Mucosa of rectum (tissue), 2 donors: ENCODE measurements at regions not wholly inside any gene's neighbourhood (a gene's known extent, or its start where the extent isn't known, plus 50 kb on each side); places are given as distances from the start of the nearest gene placed in this dataset.
"Not testable (repeated sequence)": the region's sequence is repeated elsewhere in the genome, so short reads cannot be mapped to it uniquely, and the experiment has no call there.

Experiments used
- H3K27ac ChIP-seq, 2 donors: one replicate each; pipeline ENCODE4 v1.7.0; 2013; ENCODE audit warnings: inconsistent platforms in 2 of 2, low read depth in 2 of 2, low read length in 2 of 2
- H3K27me3 ChIP-seq, 2 donors: one replicate each; pipeline ENCODE4 v1.7.0; 2013; ENCODE audit warnings: low read length in 2 of 2; ENCODE audit not compliant: control insufficient read depth in 2 of 2, insufficient read depth in 2 of 2
- H3K36me3 ChIP-seq, 2 donors: one replicate each; pipeline ENCODE4 v1.7.0; 2013; ENCODE audit warnings: low read length in 2 of 2; ENCODE audit not compliant: control insufficient read depth in 2 of 2, insufficient read depth in 2 of 2
- H3K4me1 ChIP-seq, 2 donors: one replicate each; pipeline ENCODE4 v1.7.0; 2013; ENCODE audit warnings: low read length in 2 of 2, mild to moderate bottlenecking in 1 of 2; ENCODE audit not compliant: control insufficient read depth in 2 of 2, insufficient read depth in 2 of 2
- H3K4me3 ChIP-seq, 2 donors: one replicate each; pipeline ENCODE4 v1.7.0; 2013; ENCODE audit warnings: low read length in 2 of 2
- H3K9ac ChIP-seq, 2 donors: one replicate each; pipeline ENCODE4 v1.7.0; 2013; ENCODE audit warnings: low read length in 2 of 2, low read depth in 1 of 2, mild to moderate bottlenecking in 1 of 2
- H3K9me3 ChIP-seq, 2 donors: one replicate each; pipeline ENCODE4 v1.7.0; 2013; ENCODE audit warnings: low read length in 2 of 2; ENCODE audit not compliant: control insufficient read depth in 2 of 2
- donor health status: healthy.
- donor health status: Normal muscosa, but diverticular disease.

GRCh38 chr19:27718234-27718633, 1494.7 kb downstream of the UQCRFS1 start:
- no peak overlapping the region for H3K4me3 ChIP-seq
- H3K9ac ChIP-seq = no peak overlapping the region
- no peaks in the 10 kb centered on the region for H3K36me3 ChIP-seq
- no peaks in the 10 kb centered on the region for H3K4me1 ChIP-seq
- H3K9me3 ChIP-seq = no peaks in the 10 kb centered on the region
- no peak overlapping the region for H3K27ac ChIP-seq
- H3K27me3 ChIP-seq = no peaks in the 10 kb centered on the region

DNA sequence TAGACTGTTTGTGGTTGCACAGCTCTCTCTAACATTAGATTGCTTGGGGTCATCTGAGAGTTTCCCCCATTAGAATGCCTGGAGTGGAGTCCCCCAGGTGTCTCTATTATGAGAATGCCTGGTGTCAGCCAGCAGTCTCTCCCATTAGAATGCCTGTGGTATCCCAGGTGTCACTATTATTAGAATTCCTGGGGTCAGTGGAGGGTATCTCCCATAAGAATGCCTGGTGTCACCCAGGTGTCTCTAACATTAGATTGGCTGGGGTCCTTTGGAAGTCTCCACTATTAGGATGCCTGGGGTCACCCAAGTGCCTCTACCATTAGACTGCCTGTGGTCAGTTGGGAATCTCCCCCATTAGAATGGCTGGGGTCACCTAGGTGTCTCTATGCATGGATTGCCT, 1495.1 kb downstream of the UQCRFS1 start:
- Histone ChIP-seq H3K9me3 (no peaks in the 10 kb centered on the region), H3K27ac (no peak overlapping the region), H3K36me3 (no peaks in the 10 kb centered on the region), H3K4me3 (no peak overlapping the region), H3K27me3 (no peaks in the 10 kb centered on the region), H3K4me1 (no peaks in the 10 kb centered on the region), H3K9ac (no peak overlapping the region)

GRCh38 chr19:27716922-27717321, 1496.0 kb downstream of the UQCRFS1 start:
- H3K27me3 ChIP-seq = no peaks in the 10 kb centered on the region
- H3K9me3 ChIP-seq = no peaks in the 10 kb centered on the region
- no peak overlapping the region for H3K4me3 ChIP-seq
- no peak overlapping the region for H3K27ac ChIP-seq
- no peaks in the 10 kb centered on the region for H3K36me3 ChIP-seq
- no peak overlapping the region for H3K9ac ChIP-seq
- H3K4me1 ChIP-seq = no peaks in the 10 kb centered on the region

- Histone ChIP-seq H3K4me3 (no peak overlapping the region), H3K9me3 (no peaks in the 10 kb centered on the region), H3K4me1 (no peaks in the 10 kb centered on the region), H3K36me3 (no peaks in the 10 kb centered on the region), H3K9ac (no peak overlapping the region), H3K27me3 (no peaks in the 10 kb centered on the region), H3K27ac (no peak overlapping the region)
Measured at GRCh38 chr19:27714857-27715256, 1498.1 kb downstream of the UQCRFS1 start.

DNA sequence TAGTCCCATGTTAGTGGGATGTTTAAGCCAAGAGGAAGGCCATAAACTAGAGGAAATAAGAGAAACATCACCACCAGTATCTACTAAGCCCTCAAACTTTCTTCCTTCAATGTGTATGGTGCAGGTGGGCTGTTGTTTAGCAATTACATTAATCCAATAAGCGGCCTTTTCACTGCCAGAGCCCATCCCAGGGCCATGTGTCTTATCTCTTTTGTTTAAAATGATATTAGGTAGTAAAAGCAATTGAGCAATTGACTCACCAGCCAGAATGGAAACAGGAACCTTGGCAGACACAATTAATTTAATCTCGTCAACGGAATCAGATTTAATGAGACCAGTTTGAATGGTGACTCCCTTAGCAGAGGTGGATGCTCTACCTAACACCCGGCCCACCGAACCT, 1503.5 kb downstream of the UQCRFS1 start:
- no peaks in the 10 kb centered on the region for H3K9me3 ChIP-seq
- no peak overlapping the region for H3K4me3 ChIP-seq
- H3K27ac ChIP-seq = no peak overlapping the region
- no peaks in the 10 kb centered on the region for H3K4me1 ChIP-seq
- H3K9ac ChIP-seq = no peak overlapping the region
- no peaks in the 10 kb centered on the region for H3K36me3 ChIP-seq
- no peaks in the 10 kb centered on the region for H3K27me3 ChIP-seq

DNA sequence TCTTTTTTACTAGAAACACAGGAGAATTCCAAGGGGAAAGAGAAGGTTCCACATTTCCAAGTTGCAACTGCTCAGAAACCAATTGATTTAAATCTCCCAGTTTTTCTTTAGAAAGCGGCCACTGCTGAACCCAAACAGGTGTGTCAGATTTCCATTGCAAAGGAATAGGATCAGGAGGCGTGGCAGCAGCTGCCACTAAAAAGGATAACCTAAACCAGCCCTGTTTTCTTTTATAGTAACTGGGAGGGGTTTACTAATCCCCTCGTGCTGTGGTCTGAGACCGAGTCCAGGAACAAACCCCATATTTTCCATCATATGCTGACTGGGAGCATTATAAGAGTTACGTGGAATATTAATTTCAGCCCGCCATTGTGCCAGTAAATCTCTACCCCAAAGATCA, 1504.0 kb downstream of the UQCRFS1 start:
- H3K4me3 ChIP-seq, H3K9me3 ChIP-seq, H3K4me1 ChIP-seq, H3K9ac ChIP-seq, H3K36me3 ChIP-seq, H3K27ac ChIP-seq, H3K27me3 ChIP-seq: not testable (repeated sequence)

- H3K9ac ChIP-seq, H3K4me3 ChIP-seq, H3K36me3 ChIP-seq, H3K9me3 ChIP-seq, H3K4me1 ChIP-seq, H3K27me3 ChIP-seq, H3K27ac ChIP-seq: not testable (repeated sequence)
Measured at GRCh38 chr19:27707026-27707425, 1505.9 kb downstream of the UQCRFS1 start.

GRCh38 chr19:27705896-27706295, 1507.1 kb downstream of the UQCRFS1 start:
- Histone ChIP-seq H3K9me3 (no peaks in the 10 kb centered on the region), H3K27me3 (no peaks in the 10 kb centered on the region), H3K9ac (no peak overlapping the region), H3K4me1 (no peaks in the 10 kb centered on the region), H3K36me3 (no peaks in the 10 kb centered on the region), H3K4me3 (no peak overlapping the region), H3K27ac (no peak overlapping the region)

- Histone ChIP-seq H3K27ac (no peak overlapping the region), H3K9ac (no peak overlapping the region), H3K9me3 (peaks cover 0 to 2% of the 10 kb centered on the region in 2 donors), H3K36me3 (no peaks in the 10 kb centered on the region), H3K4me3 (no peak overlapping the region), H3K27me3 (no peaks in the 10 kb centered on the region), H3K4me1 (no peaks in the 10 kb centered on the region)
Measured at GRCh38 chr19:27694361-27695055, 1518.4 kb downstream of the UQCRFS1 start.

GRCh38 chr19:27691991-27692390, 1521.0 kb downstream of the UQCRFS1 start:
- peaks cover 0 to 2% of the 10 kb centered on the region in 2 donors for H3K9me3 ChIP-seq
- H3K27ac ChIP-seq = no peak overlapping the region
- H3K4me3 ChIP-seq = no peak overlapping the region
- no peaks in the 10 kb centered on the region for H3K4me1 ChIP-seq
- H3K36me3 ChIP-seq = no peaks in the 10 kb centered on the region
- H3K27me3 ChIP-seq = no peaks in the 10 kb centered on the region
- no peak overlapping the region for H3K9ac ChIP-seq
